ENCODE measurements at regions not wholly inside any gene's neighbourhood (a gene's known extent, or its start where the extent isn't known, plus 50 kb on each side); places are given as distances from the start of the nearest gene placed in this dataset.
A peak's percentile ranks its signal among the peaks of the same experiment; 100 is the strongest.

DNA sequence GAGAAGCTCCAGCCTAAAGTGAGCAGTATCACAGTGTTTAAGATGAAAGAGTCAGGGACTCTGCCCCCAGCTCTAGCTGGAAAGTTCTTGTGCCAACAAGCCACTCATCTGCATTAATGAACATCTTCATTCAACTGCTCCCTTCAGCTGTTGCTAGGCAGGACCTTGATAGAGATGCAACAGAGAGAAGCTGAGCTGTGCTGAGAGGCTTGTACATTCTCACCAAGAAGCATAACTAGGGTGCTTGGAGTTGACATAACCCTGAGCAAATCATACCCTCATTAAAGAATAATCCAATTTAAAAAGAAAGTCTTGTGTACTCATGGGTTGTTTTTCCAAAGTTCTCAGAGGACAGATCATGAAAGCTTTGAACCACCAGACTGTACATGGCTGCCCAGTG is 63.2 kb downstream of the ATXN3L start:
- TF ChIP-seq YY1 (IDR thresholded peaks at IDR 0.05; ENCODE audit: low read depth) (no peak), TEAD4 (IDR thresholded peaks at IDR 0.05) (no peak), CREB1 (IDR thresholded peaks at IDR 0.05; ENCODE audit: low read depth) (no peak), REST (IDR thresholded peaks at IDR 0.05; ENCODE audit: low read depth) (no peak), EP300 (IDR thresholded peaks at IDR 0.05; ENCODE audit: borderline replicate concordance) (no peak)

GRCh38 chrX:13254870-13255269 is 65.0 kb downstream of the ATXN3L start:
- TF ChIP-seq RAD21 (IDR thresholded peaks at IDR 0.05; ENCODE audit: low read depth) = no peak
- no peak for TF ChIP-seq TCF12 (IDR thresholded peaks at IDR 0.05; ENCODE audit: low read depth)
- TF ChIP-seq MAX (IDR thresholded peaks at IDR 0.05) = no peak
- no peak for TF ChIP-seq USF1 (IDR thresholded peaks at IDR 0.05)
- TF ChIP-seq EGR1 (IDR thresholded peaks at IDR 0.05) = no peak
- no peak for TF ChIP-seq TEAD4 (IDR thresholded peaks at IDR 0.05)
- TF ChIP-seq NFIC (IDR thresholded peaks at IDR 0.05) = no peak
- no peak for TF ChIP-seq YY1 (IDR thresholded peaks at IDR 0.05; ENCODE audit: low read depth)
- no peak for TF ChIP-seq TAF1 (IDR thresholded peaks at IDR 0.05; ENCODE audit: low read depth)
- TF ChIP-seq CREB1 (IDR thresholded peaks at IDR 0.05; ENCODE audit: low read depth) = no peak
- TF ChIP-seq ZBTB7A (IDR thresholded peaks at IDR 0.05; ENCODE audit: low read depth) = no peak
- no peak for TF ChIP-seq CEBPB (IDR thresholded peaks at IDR 0.05)
- no peak for TF ChIP-seq FOXM1 (IDR thresholded peaks at IDR 0.05; ENCODE audit: borderline replicate concordance, low read depth)
- no peak for TF ChIP-seq EP300 (IDR thresholded peaks at IDR 0.05; ENCODE audit: borderline replicate concordance)
- TF ChIP-seq REST (IDR thresholded peaks at IDR 0.05; ENCODE audit: low read depth) = no peak

GRCh38 chrX:13254076-13254785 is 65.6 kb downstream of the ATXN3L start:
- TF ChIP-seq TCF12 (IDR thresholded peaks at IDR 0.05; ENCODE audit: low read depth) = no peak
- peak; percentile 57 for TF ChIP-seq RAD21 (IDR thresholded peaks at IDR 0.05; ENCODE audit: low read depth)
- no peak for TF ChIP-seq EP300 (IDR thresholded peaks at IDR 0.05; ENCODE audit: borderline replicate concordance)

- no peak for TF ChIP-seq USF1 (IDR thresholded peaks at IDR 0.05)
- TF ChIP-seq EP300 (IDR thresholded peaks at IDR 0.05; ENCODE audit: borderline replicate concordance) = no peak
- TF ChIP-seq CEBPB (IDR thresholded peaks at IDR 0.05) = no peak
- no peak for TF ChIP-seq REST (IDR thresholded peaks at IDR 0.05; ENCODE audit: low read depth)
- no peak for TF ChIP-seq ZBTB7A (IDR thresholded peaks at IDR 0.05; ENCODE audit: low read depth)
- no peak for TF ChIP-seq TAF1 (IDR thresholded peaks at IDR 0.05; ENCODE audit: low read depth)
- TF ChIP-seq MAX (IDR thresholded peaks at IDR 0.05) = no peak
- TF ChIP-seq RAD21 (IDR thresholded peaks at IDR 0.05; ENCODE audit: low read depth) = no peak
- no peak for TF ChIP-seq CREB1 (IDR thresholded peaks at IDR 0.05; ENCODE audit: low read depth)
- TF ChIP-seq TCF12 (IDR thresholded peaks at IDR 0.05; ENCODE audit: low read depth) = no peak
- no peak for TF ChIP-seq NFIC (IDR thresholded peaks at IDR 0.05)
- no peak for TF ChIP-seq EGR1 (IDR thresholded peaks at IDR 0.05)
These were observed 66.6 kb downstream of the ATXN3L start for GRCh38 chrX:13253223-13253622.

DNA sequence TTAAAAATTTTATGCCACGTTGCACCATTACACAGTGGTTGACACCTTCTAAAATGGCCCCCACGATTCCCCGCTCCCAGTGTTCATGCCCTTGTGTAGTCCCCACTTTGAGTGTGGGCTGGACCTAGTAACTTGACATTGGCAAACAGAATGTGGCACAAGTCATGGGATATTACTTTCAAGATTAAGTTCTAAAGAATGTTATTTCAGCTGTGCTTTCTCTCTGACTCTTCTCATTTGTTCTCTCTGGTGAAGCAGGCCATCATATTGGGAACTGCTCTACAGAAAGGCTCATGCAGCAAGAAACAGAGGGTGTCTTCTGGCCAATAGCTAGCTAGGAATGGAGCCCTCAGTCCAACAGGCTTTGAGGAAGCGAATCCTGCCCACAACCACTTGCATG is 67.1 kb downstream of the ATXN3L start:
- TF ChIP-seq REST (IDR thresholded peaks at IDR 0.05; ENCODE audit: low read depth) = no peak
